Lower lobe of right lung (tissue), 2 donors: ENCODE measurements at regions not wholly inside any gene's neighbourhood (a gene's known extent, or its start where the extent isn't known, plus 50 kb on each side); places are given as distances from the start of the nearest gene placed in this dataset.

Experiments
- ATAC-seq, 2 donors: fragments of 200-7000 bp; cut with Tn5 transposase; one replicate each; pipeline ENCODE4 v1.9.1; 2020 to 2022; ENCODE audit warnings: mild to moderate bottlenecking in 2 of 2, moderate library complexity in 2 of 2
- DNase-seq: peaks from one replicate; pipeline ENCODE4 v3.0.0-alpha.2; 2020
- H3K27ac ChIP-seq: fragments of 200-600 bp; one replicate; pipeline ENCODE4 v1.8.0; 2022
- H3K27me3 ChIP-seq: fragments of 200-600 bp; one replicate; pipeline ENCODE4 v1.8.0; 2022; ENCODE audit warnings: low read depth
- H3K36me3 ChIP-seq: fragments of 200-600 bp; one replicate; pipeline ENCODE4 v1.8.0; 2022; ENCODE audit warnings: mild to moderate bottlenecking
- H3K4me1 ChIP-seq: fragments of 200-600 bp; one replicate; pipeline ENCODE4 v1.8.0; 2022
- H3K4me3 ChIP-seq: fragments of 200-600 bp; one replicate; pipeline ENCODE4 v1.8.0; 2022; ENCODE audit warnings: mild to moderate bottlenecking
- H3K9me3 ChIP-seq: fragments of 200-600 bp; one replicate; pipeline ENCODE4 v1.8.0; 2022
- CTCF ChIP-seq: fragments of 200-600 bp; IDR thresholded peaks from one replicate; pipeline ENCODE4 v1.8.0; 2022; ENCODE audit warnings: antibody characterized with exemption, mild to moderate bottlenecking
- intact Hi-C: fragments of 100-400 bp; cut with DNase I; formaldehyde crosslinking; loops from one replicate; pipeline ENCODE4 v1.11.0; 2022
- donor health status: DM: no; HTN: yes; CAD: no; lungs with severe emphysema.

GRCh38 chr13:50257646-50258045, 242.4 kb downstream of the KCNRG start:
- H3K27me3 ChIP-seq, result no peaks in the 10 kb centered on the region
- no peaks in the 10 kb centered on the region for H3K4me1 ChIP-seq
- no peak for TF ChIP-seq CTCF
- intact Hi-C loops, result no loop called here
- H3K27ac ChIP-seq, result no peak overlapping the region
- H3K9me3 ChIP-seq, result no peaks in the 10 kb centered on the region
- no peak for DNase-seq
- H3K4me3 ChIP-seq, result no peak overlapping the region
- ATAC-seq, result no peak
- no peaks in the 10 kb centered on the region for H3K36me3 ChIP-seq

GRCh38 chr13:50261130-50261901, 246.1 kb downstream of the KCNRG start:
- ATAC-seq (no peak), DNase-seq (no peak)
- Histone ChIP-seq H3K9me3 (no peaks in the 10 kb centered on the region), H3K27ac (no peak overlapping the region), H3K4me1 (no peaks in the 10 kb centered on the region), H3K27me3 (no peaks in the 10 kb centered on the region), H3K4me3 (no peak overlapping the region), H3K36me3 (no peaks in the 10 kb centered on the region)
- intact Hi-C loops, result no loop called here
- TF ChIP-seq CTCF, result no peak

- H3K27me3 ChIP-seq, result no peaks in the 10 kb centered on the region
- no peaks in the 10 kb centered on the region for H3K36me3 ChIP-seq
- no peaks in the 10 kb centered on the region for H3K4me1 ChIP-seq
- no peak for ATAC-seq
- no peak for TF ChIP-seq CTCF
- no peak for DNase-seq
- H3K4me3 ChIP-seq, result no peak overlapping the region
- intact Hi-C loops, result no loop called here
- H3K27ac ChIP-seq, result no peak overlapping the region
- H3K9me3 ChIP-seq, result no peaks in the 10 kb centered on the region
These were observed 251.8 kb downstream of the KCNRG start for GRCh38 chr13:50267066-50267465.

GRCh38 chr13:50267917-50268316, 252.7 kb downstream of the KCNRG start:
- no peak overlapping the region for H3K27ac ChIP-seq

GRCh38 chr13:50268500-50268899, 253.3 kb downstream of the KCNRG start:
- Histone ChIP-seq H3K4me1 (no peaks in the 10 kb centered on the region), H3K36me3 (no peaks in the 10 kb centered on the region), H3K27me3 (no peaks in the 10 kb centered on the region), H3K27ac (no peak overlapping the region), H3K9me3 (no peaks in the 10 kb centered on the region), H3K4me3 (no peak overlapping the region)
- no peak for TF ChIP-seq CTCF
- DNase-seq (no peak), ATAC-seq (no peak)
- intact Hi-C loops, result no loop called here

More at GRCh38 chr13:50267917-50268316, 252.7 kb downstream of the KCNRG start:
- no peak for TF ChIP-seq CTCF
- intact Hi-C loops, result no loop called here
- Histone ChIP-seq H3K36me3 (no peaks in the 10 kb centered on the region), H3K4me1 (no peaks in the 10 kb centered on the region), H3K27me3 (no peaks in the 10 kb centered on the region), H3K9me3 (no peaks in the 10 kb centered on the region), H3K4me3 (no peak overlapping the region)
- ATAC-seq (peak; percentile 70 to 75), DNase-seq (no peak)
